Tibial nerve (tissue), 4 donors: ENCODE measurements at regions not wholly inside any gene's neighbourhood (a gene's known extent, or its start where the extent isn't known, plus 50 kb on each side); places are given as distances from the start of the nearest gene placed in this dataset.

ENCODE experiments used
- CTCF ChIP-seq, 5 experiments: fragments of 200-600 bp in 3 of 5; fragments of 450-650 bp in 2 of 5; sonication (generic) in 3 of 5; IDR thresholded peaks; one replicate each; pipeline ENCODE4 v1.5.1; 2016 to 2019; ENCODE audit warnings: antibody characterized with exemption in 5 of 5, mild to moderate bottlenecking in 3 of 5, moderate library complexity in 2 of 5
- EP300 ChIP-seq, 2 donors: sonication (generic); formaldehyde crosslinking; IDR thresholded peaks; one replicate each; pipeline ENCODE4 v1.6.1; 2017; ENCODE audit warnings: antibody characterized with exemption in 2 of 2, mild to moderate bottlenecking in 1 of 2
- POLR2A ChIP-seq, 2 donors: fragments of 450-650 bp; IDR thresholded peaks; one replicate each; pipeline ENCODE4 v1.6.1; 2017; ENCODE audit warnings: antibody characterized with exemption in 2 of 2, mild to moderate bottlenecking in 2 of 2, moderate library complexity in 2 of 2

- TF ChIP-seq CTCF (IDR thresholded peaks at IDR 0.05) (no peak), POLR2A (IDR thresholded peaks at IDR 0.05) (no peak), EP300 (IDR thresholded peaks at IDR 0.05) (no peak)
These were observed 1331.8 kb upstream of the GBE1 start for GRCh38 chr3:83093222-83093572.
